ENCODE measurements at regions not wholly inside any gene's neighbourhood (a gene's known extent, or its start where the extent isn't known, plus 50 kb on each side); places are given as distances from the start of the nearest gene placed in this dataset.

DNA sequence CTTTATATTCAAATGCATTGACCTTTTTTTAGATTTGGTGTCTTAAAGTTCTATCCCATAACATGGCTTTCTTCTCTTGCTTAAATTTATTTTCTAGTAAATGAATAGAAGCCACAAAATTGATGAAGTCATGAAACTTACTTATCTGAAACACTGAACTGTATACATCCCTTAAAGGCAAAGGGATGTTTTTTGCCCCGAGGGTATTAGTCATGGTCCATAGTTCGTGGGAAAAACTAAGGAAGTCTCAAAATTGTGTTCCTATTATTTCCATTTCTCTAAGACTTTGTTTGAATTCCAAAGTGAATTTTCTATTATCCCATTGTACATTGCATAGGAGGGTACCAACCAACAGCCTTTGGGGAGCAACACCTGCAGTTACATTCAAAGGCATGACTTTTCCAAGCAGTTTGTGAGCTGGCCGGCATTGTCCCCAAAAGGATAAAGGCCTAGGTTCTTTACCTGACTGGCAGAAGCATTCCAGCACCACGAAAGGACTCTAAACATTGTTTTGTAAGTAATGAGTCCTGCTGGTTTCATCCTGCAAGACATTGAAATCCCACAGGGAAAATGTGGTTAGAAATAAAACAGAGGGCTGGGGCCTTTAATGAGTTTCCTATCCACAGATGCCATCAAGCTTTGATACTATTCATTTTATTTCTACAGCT is 473.5 kb downstream of the PRKD1 start:
- no peak for DNase-seq (ENCODE audit: extremely low spot score)

DNA sequence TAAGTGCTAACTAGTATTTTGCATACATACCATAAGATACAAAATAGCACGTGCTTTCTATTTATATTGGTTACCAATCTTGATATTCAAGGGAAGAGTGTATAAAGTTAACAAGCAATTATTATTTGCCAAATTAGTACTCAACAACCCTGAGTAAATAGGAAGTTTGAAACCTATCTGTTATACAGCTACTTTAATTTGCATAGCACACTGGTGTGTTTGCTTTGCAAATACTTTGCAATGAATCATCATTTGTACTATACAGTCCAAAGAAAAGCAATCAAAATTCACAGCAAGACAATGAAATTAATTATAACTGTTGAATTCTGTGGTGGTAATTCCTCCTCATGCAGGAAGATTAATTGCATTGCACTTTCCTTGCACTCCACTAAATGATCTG is 469.1 kb downstream of the PRKD1 start:
- DNase-seq (ENCODE audit: extremely low spot score) = no peak
- ChIA-PET POLR2A (no interaction called here), CTCF (interaction anchor here (1.2 kb wide), 1 partner anchor 9 kb away, joined by 5 read pairs; no protein-coding TSS in a partner anchor)
- no peak for TF ChIP-seq CTCF (IDR thresholded peaks at IDR 0.05; ENCODE audit: control extremely low read depth, extremely low read depth, low read depth, missing control alignments)

More for the DNA sequence above, 473.5 kb downstream of the PRKD1 start:
- no peak for TF ChIP-seq CTCF (IDR thresholded peaks at IDR 0.05; ENCODE audit: control extremely low read depth, extremely low read depth, low read depth, missing control alignments)
- POLR2A ChIA-PET = no interaction called here
- CTCF ChIA-PET = interaction anchor here (1.0 to 1.4 kb wide), 2 partner anchors 11 to 18 kb away, joined by 3 to 4 read pairs; no protein-coding TSS in a partner anchor

DNA sequence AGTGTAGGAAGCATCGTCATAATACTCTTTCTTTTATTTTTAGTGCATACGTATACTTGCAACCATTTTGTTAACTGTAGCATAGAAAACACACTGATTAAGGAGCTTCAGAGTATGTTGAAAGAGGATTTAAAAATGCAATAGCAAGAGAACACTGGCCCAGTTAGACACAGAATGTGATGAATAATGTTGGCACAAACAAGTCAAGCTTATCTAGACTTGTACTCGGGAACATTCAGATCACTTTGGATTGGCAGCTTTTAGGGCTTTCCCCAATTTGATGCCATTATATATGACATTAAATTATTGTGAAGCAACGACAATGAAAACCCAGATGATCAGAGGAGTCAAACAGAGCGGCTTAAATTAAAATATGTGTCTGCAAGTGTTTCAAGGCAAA is 468.1 kb downstream of the PRKD1 start:
- no peak for DNase-seq (ENCODE audit: extremely low spot score)
- ChIA-PET CTCF (interaction anchor here (1.2 kb wide), 1 partner anchor 8 kb away, joined by 5 read pairs; no protein-coding TSS in a partner anchor), POLR2A (no interaction called here)
- no peak for TF ChIP-seq CTCF (IDR thresholded peaks at IDR 0.05; ENCODE audit: control extremely low read depth, extremely low read depth, low read depth, missing control alignments)

DNA sequence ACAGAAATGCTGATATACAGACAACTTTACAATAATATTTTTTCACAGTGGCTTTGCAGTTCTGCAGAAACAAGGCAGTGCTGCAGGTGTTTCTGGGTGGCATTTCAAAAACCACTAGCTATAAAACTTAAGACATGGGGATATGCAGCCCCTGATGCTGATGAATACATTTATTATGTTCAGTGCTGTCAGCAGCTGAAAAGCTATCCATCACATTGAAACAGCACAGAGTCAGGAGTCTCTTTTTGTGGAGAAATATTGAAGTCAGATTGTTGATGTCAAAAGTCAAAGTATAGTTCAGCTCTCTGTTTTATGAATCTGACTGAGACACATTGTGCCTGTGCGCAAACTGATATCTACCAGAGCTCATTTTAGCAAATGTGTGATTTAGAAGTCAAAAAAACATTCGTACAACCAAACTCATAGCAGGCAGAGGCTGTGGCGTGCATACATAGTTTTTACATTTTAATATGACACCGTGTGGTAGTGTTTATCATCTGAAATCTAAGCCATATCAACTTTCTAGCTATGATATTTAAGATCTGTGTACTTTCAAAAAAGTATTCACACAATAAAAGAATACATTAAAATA is 467.6 kb downstream of the PRKD1 start:
- DNase-seq (ENCODE audit: extremely low spot score) = no peak
- ChIA-PET CTCF (interaction anchor here (1.2 kb wide), 1 partner anchor 7 kb away, joined by 5 read pairs; no protein-coding TSS in a partner anchor), POLR2A (no interaction called here)
- no peak for TF ChIP-seq CTCF (IDR thresholded peaks at IDR 0.05; ENCODE audit: control extremely low read depth, extremely low read depth, low read depth, missing control alignments)

GRCh38 chr14:29461101-29461500 is 466.5 kb downstream of the PRKD1 start:
- ChIA-PET CTCF (no interaction called here), POLR2A (no interaction called here)
- DNase-seq (ENCODE audit: extremely low spot score) = no peak
- TF ChIP-seq CTCF (IDR thresholded peaks at IDR 0.05; ENCODE audit: control extremely low read depth, extremely low read depth, low read depth, missing control alignments) = no peak

DNA sequence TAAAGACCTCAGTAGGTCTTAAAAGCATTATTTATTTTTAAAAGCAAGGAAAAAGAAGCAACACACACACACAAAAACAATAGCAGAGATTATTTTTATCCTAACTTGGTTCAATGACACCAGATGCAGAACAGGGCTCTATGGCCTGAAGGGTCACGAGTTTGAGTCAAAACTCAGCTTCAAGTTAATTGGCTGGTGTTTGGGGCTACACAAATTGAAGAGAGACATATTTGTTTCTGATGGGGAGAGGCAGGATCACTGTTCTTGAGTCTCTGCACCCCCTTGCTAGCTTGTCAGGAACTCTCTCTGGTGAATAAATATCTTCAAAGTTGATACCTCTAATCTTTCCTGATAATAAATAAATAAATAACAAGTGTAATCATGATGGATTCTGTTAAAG is 466.1 kb downstream of the PRKD1 start:
- no peak for TF ChIP-seq CTCF (IDR thresholded peaks at IDR 0.05; ENCODE audit: control extremely low read depth, extremely low read depth, low read depth, missing control alignments)
- DNase-seq (ENCODE audit: extremely low spot score) = no peak
- ChIA-PET POLR2A (no interaction called here), CTCF (no interaction called here)

Data from GM10248 (cell line).